ENCODE measurements at regions not wholly inside any gene's neighbourhood (a gene's known extent, or its start where the extent isn't known, plus 50 kb on each side); places are given as distances from the start of the nearest gene placed in this dataset.

- no peak overlapping the region for H3K9ac ChIP-seq (ENCODE audit: low read depth, low read length)
- H3K4me1 ChIP-seq (ENCODE audit: insufficient read depth, low read length), result no peaks in the 10 kb centered on the region
- no peaks in the 10 kb centered on the region for H3K27me3 ChIP-seq (ENCODE audit: insufficient read depth, low read length, poor library complexity)
- no peak overlapping the region for H3K27ac ChIP-seq (ENCODE audit: low read length)
- no peak for TF ChIP-seq EZH2 (IDR thresholded peaks at IDR 0.05; ENCODE audit: borderline replicate concordance, low read depth, low read length, severe bottlenecking)
- TF ChIP-seq CTCF (IDR thresholded peaks at IDR 0.05; ENCODE audit: borderline replicate concordance, extremely low read depth, low read length, poor library complexity, severe bottlenecking), result no peak
- H3K9me3 ChIP-seq (ENCODE audit: insufficient read depth, low read length, severe bottlenecking), result peaks cover 21% of the 10 kb centered on the region
- no peak overlapping the region for H3K4me2 ChIP-seq (ENCODE audit: insufficient read depth, low read length)
- H3K4me3 ChIP-seq (ENCODE audit: low read depth in 1 of 2, low read length in 2 of 2), result no peak overlapping the region
- DNase-seq (no peak), ATAC-seq (ENCODE audit: insufficient read depth, low read depth) (no peak)
- no peak overlapping the region for H2AFZ ChIP-seq (ENCODE audit: low read depth, low read length)
- no peaks in the 10 kb centered on the region for H3K79me2 ChIP-seq (ENCODE audit: insufficient read depth, low read length)
- no peaks in the 10 kb centered on the region for H4K20me1 ChIP-seq (ENCODE audit: insufficient read depth, low read length)
- no peaks in the 10 kb centered on the region for H3K36me3 ChIP-seq (ENCODE audit: insufficient read depth, low read length)
Observed at GRCh38 chr18:76754351-76754750, 68.0 kb upstream of the ZNF236 start.

DNA sequence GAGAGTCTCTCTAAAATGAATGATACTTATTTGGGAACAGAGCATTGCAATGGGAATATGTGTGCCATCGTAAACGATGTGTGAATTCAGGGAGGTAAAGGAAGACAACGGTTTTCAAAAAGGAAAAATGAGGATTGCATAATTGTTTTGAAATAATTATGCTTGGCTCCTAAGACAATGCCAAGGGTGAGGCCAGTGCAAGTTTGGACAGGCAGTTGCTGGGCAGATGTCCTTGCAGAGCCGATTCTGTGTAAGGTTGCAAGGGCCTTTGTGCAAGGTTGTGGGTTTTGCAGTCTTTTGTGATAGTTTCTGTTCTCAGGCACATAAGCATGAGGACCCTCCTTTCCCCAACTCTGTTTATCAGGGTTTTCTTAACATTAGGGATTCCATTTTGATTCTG, 70.0 kb upstream of the ZNF236 start:
- ATAC-seq (ENCODE audit: insufficient read depth, low read depth) (no peak), DNase-seq (no peak)
- H3K4me1 ChIP-seq (ENCODE audit: insufficient read depth, low read length), result no peaks in the 10 kb centered on the region
- no peaks in the 10 kb centered on the region for H3K27me3 ChIP-seq (ENCODE audit: insufficient read depth, low read length, poor library complexity)
- H3K79me2 ChIP-seq (ENCODE audit: insufficient read depth, low read length), result no peaks in the 10 kb centered on the region
- no peak overlapping the region for H3K27ac ChIP-seq (ENCODE audit: low read length)
- TF ChIP-seq CTCF (IDR thresholded peaks at IDR 0.05; ENCODE audit: borderline replicate concordance, extremely low read depth, low read length, poor library complexity, severe bottlenecking), result no peak
- no peak for TF ChIP-seq EZH2 (IDR thresholded peaks at IDR 0.05; ENCODE audit: borderline replicate concordance, low read depth, low read length, severe bottlenecking)
- no peak overlapping the region for H3K9ac ChIP-seq (ENCODE audit: low read depth, low read length)
- H2AFZ ChIP-seq (ENCODE audit: low read depth, low read length), result no peak overlapping the region
- no peaks in the 10 kb centered on the region for H3K36me3 ChIP-seq (ENCODE audit: insufficient read depth, low read length)
- H3K4me2 ChIP-seq (ENCODE audit: insufficient read depth, low read length), result no peak overlapping the region
- no peak overlapping the region for H3K4me3 ChIP-seq (ENCODE audit: low read depth in 1 of 2, low read length in 2 of 2)
- H4K20me1 ChIP-seq (ENCODE audit: insufficient read depth, low read length), result no peaks in the 10 kb centered on the region
- peaks cover 38% of the 10 kb centered on the region for H3K9me3 ChIP-seq (ENCODE audit: insufficient read depth, low read length, severe bottlenecking)

- Histone ChIP-seq H3K27ac (ENCODE audit: low read length) (no peak overlapping the region), H3K4me3 (ENCODE audit: low read depth in 1 of 2, low read length in 2 of 2) (no peak overlapping the region), H3K9ac (ENCODE audit: low read depth, low read length) (no peak overlapping the region), H3K4me1 (ENCODE audit: insufficient read depth, low read length) (no peaks in the 10 kb centered on the region), H3K9me3 (ENCODE audit: insufficient read depth, low read length, severe bottlenecking) (peaks cover 44% of the 10 kb centered on the region), H3K4me2 (ENCODE audit: insufficient read depth, low read length) (no peak overlapping the region), H3K36me3 (ENCODE audit: insufficient read depth, low read length) (no peaks in the 10 kb centered on the region), H3K27me3 (ENCODE audit: insufficient read depth, low read length, poor library complexity) (no peaks in the 10 kb centered on the region), H4K20me1 (ENCODE audit: insufficient read depth, low read length) (no peaks in the 10 kb centered on the region), H2AFZ (ENCODE audit: low read depth, low read length) (no peak overlapping the region), H3K79me2 (ENCODE audit: insufficient read depth, low read length) (no peaks in the 10 kb centered on the region)
- no peak for ATAC-seq (ENCODE audit: insufficient read depth, low read depth)
- TF ChIP-seq CTCF (IDR thresholded peaks at IDR 0.05; ENCODE audit: borderline replicate concordance, extremely low read depth, low read length, poor library complexity, severe bottlenecking) (no peak), EZH2 (IDR thresholded peaks at IDR 0.05; ENCODE audit: borderline replicate concordance, low read depth, low read length, severe bottlenecking) (no peak)
- no peak for DNase-seq
Observed at GRCh38 chr18:76750917-76751890, 71.2 kb upstream of the ZNF236 start.

All from DND-41 (cell line).